ENCODE measurements at regions not wholly inside any gene's neighbourhood (a gene's known extent, or its start where the extent isn't known, plus 50 kb on each side); places are given as distances from the start of the nearest gene placed in this dataset.

GRCh38 chr11:103637831-103638230, 398.6 kb upstream of the DDI1 start (continued):
- TF ChIP-seq AFF4 (CRISPR knock-in tag; IDR thresholded peaks at IDR 0.05; ENCODE audit: borderline replicate concordance) = no peak
- no peak for TF ChIP-seq ZNF281 (CRISPR knock-in tag; IDR thresholded peaks at IDR 0.05)
- TF ChIP-seq ZNF416 (CRISPR knock-in tag; IDR thresholded peaks at IDR 0.05) = no peak
- TF ChIP-seq GABPB1 (CRISPR knock-in tag; IDR thresholded peaks at IDR 0.05) = no peak
- TF ChIP-seq CDX4 (CRISPR knock-in tag; IDR thresholded peaks at IDR 0.05; ENCODE audit: borderline replicate concordance) = no peak
- TF ChIP-seq ERG (CRISPR knock-in tag; IDR thresholded peaks at IDR 0.05) = no peak
- TF ChIP-seq ZNF512 (CRISPR knock-in tag; IDR thresholded peaks at IDR 0.05; ENCODE audit: borderline replicate concordance) = no peak
- TF ChIP-seq NR2C2 (CRISPR knock-in tag; IDR thresholded peaks at IDR 0.05) = no peak
- no peak for TF ChIP-seq ELF4 (CRISPR knock-in tag; IDR thresholded peaks at IDR 0.05; ENCODE audit: low read depth)
- TF ChIP-seq NFYB (CRISPR knock-in tag; conservative IDR thresholded peaks at IDR 0.05; ENCODE audit: low read depth) = no peak

- Mint-ChIP-seq H3K27me3 (ENCODE audit: low read depth) (no peaks in the 10 kb centered on the region), H3K36me3 (no peaks in the 10 kb centered on the region), H3K27ac (no peak overlapping the region), H3K4me3 (no peak overlapping the region), H3K4me1 (peaks cover under 1% of the 10 kb centered on the region; the same call in 1 of the 2 replicates), H3K9me3 (peaks cover 11% of the 10 kb centered on the region)
- ATAC-seq (no peak), DNase-seq (ENCODE audit: low spot score) (no peak)
- ChIA-PET POLR2A (no interaction called here), CTCF (no interaction called here)
- TF ChIP-seq OVOL2 (CRISPR knock-in tag; IDR thresholded peaks at IDR 0.05; ENCODE audit: borderline replicate concordance) (no peak), ZNF232 (CRISPR knock-in tag; IDR thresholded peaks at IDR 0.05) (no peak), NFE2L1 (CRISPR knock-in tag; IDR thresholded peaks at IDR 0.05) (no peak), SP1 (CRISPR knock-in tag; conservative IDR thresholded peaks at IDR 0.05) (no peak), MXD4 (CRISPR knock-in tag; IDR thresholded peaks at IDR 0.05; ENCODE audit: borderline replicate concordance) (no peak), ZNF317 (CRISPR knock-in tag; IDR thresholded peaks at IDR 0.05; ENCODE audit: borderline replicate concordance, low read depth) (no peak), ATF3 (CRISPR knock-in tag; conservative IDR thresholded peaks at IDR 0.05) (no peak), ZNF138 (CRISPR knock-in tag; conservative IDR thresholded peaks at IDR 0.05) (no peak), ZNF423 (CRISPR knock-in tag; IDR thresholded peaks at IDR 0.05) (no peak), JUN (CRISPR knock-in tag; IDR thresholded peaks at IDR 0.05) (no peak), ERG (CRISPR knock-in tag; IDR thresholded peaks at IDR 0.05) (no peak), CDX4 (CRISPR knock-in tag; IDR thresholded peaks at IDR 0.05; ENCODE audit: borderline replicate concordance) (no peak), NFYB (CRISPR knock-in tag; conservative IDR thresholded peaks at IDR 0.05; ENCODE audit: low read depth) (no peak), ZNF416 (CRISPR knock-in tag; IDR thresholded peaks at IDR 0.05) (no peak), HMGXB4 (CRISPR knock-in tag; IDR thresholded peaks at IDR 0.05) (no peak), ATF1 (CRISPR knock-in tag; IDR thresholded peaks at IDR 0.05) (no peak)
Observed at GRCh38 chr11:103644676-103645075, 391.8 kb upstream of the DDI1 start.
